Mesendoderm (in vitro differentiated cells): ENCODE measurements at regions not wholly inside any gene's neighbourhood (a gene's known extent, or its start where the extent isn't known, plus 50 kb on each side); places are given as distances from the start of the nearest gene placed in this dataset.
A peak's percentile ranks its signal among the peaks of the same experiment; 100 is the strongest.

ENCODE experiments used
- DNase-seq: peaks from one replicate; pipeline ENCODE4 v3.0.0; 2013
- H2AK5ac ChIP-seq: 2 replicates; pipeline ENCODE4 v1.6.1; 2013; ENCODE audit warnings: low read length, inconsistent platforms
- H2BK120ac ChIP-seq: 2 replicates; pipeline ENCODE4 v1.6.1; 2013; ENCODE audit warnings: low read depth, mild to moderate bottlenecking, low read length, moderate library complexity, mixed read lengths
- H2BK15ac ChIP-seq: replicated peaks from 2 replicates; pipeline ENCODE4 v1.6.1; 2013; ENCODE audit warnings: low read depth, mild to moderate bottlenecking, moderate library complexity
- H2BK5ac ChIP-seq: 2 replicates; pipeline ENCODE4 v1.6.1; 2013; ENCODE audit warnings: low read length, inconsistent platforms
- H3K18ac ChIP-seq: 2 replicates; pipeline ENCODE4 v1.6.1; 2013; ENCODE audit warnings: mild to moderate bottlenecking, low read length, mixed read lengths
- H3K23ac ChIP-seq: one replicate; pipeline ENCODE4 v1.6.1; 2013; ENCODE audit warnings: low read length
- H3K27ac ChIP-seq: 2 replicates; pipeline ENCODE4 v1.5.1; 2013; ENCODE audit warnings: low read depth, mild to moderate bottlenecking, inconsistent platforms, low read length, moderate library complexity
- H3K27me3 ChIP-seq: 2 replicates; pipeline ENCODE4 v1.6.1; 2013; ENCODE audit warnings: low read length, control low read depth, mild to moderate bottlenecking, inconsistent platforms; ENCODE audit not compliant: insufficient read depth, poor library complexity
- H3K36me3 ChIP-seq: 2 replicates; pipeline ENCODE4 v1.6.1; 2013; ENCODE audit warnings: low read length, inconsistent platforms; ENCODE audit not compliant: control insufficient read depth, insufficient read depth
- H3K4ac ChIP-seq: one replicate; pipeline ENCODE4 v1.6.1; 2013; ENCODE audit warnings: low read depth, mild to moderate bottlenecking, low read length, moderate library complexity
- H3K4me1 ChIP-seq: 2 replicates; pipeline ENCODE4 v1.6.1; 2013; ENCODE audit warnings: low read depth, low read length, inconsistent platforms; ENCODE audit not compliant: control insufficient read depth
- H3K4me2 ChIP-seq: 2 replicates; pipeline ENCODE4 v1.6.1; 2013; ENCODE audit warnings: low read length
- H3K4me3 ChIP-seq: 2 replicates; pipeline ENCODE4 v1.5.1; 2013; ENCODE audit warnings: mild to moderate bottlenecking, low read length
- H3K56ac ChIP-seq: one replicate; pipeline ENCODE4 v1.6.1; 2013; ENCODE audit warnings: low read length
- H3K79me1 ChIP-seq: 2 replicates; pipeline ENCODE4 v1.6.1; 2013; ENCODE audit warnings: low read length, inconsistent platforms
- H3K79me2 ChIP-seq: 2 replicates; pipeline ENCODE4 v1.6.1; 2013; ENCODE audit warnings: mild to moderate bottlenecking, low read length; ENCODE audit not compliant: control insufficient read depth, insufficient read depth
- H3K9ac ChIP-seq: 2 replicates; pipeline ENCODE4 v1.6.1; 2013; ENCODE audit warnings: low read length, inconsistent platforms
- H4K5ac ChIP-seq: one replicate; pipeline ENCODE4 v1.6.1; 2013; ENCODE audit warnings: low read length
- H4K8ac ChIP-seq: one replicate; pipeline ENCODE4 v1.6.1; 2013; ENCODE audit warnings: low read depth, mild to moderate bottlenecking, control low read depth, low read length, moderate library complexity
- WGBS: extraction: QIAGEN DNeasy Blood & Tissue Kit; methylation state at CpG from one replicate; pipeline ENCODE4 v1.1.7; 2013; ENCODE audit warnings: low lambda C conversion rate, missing lambda C conversion rate; ENCODE audit not compliant: insufficient coverage; ENCODE audit errors: extremely low coverage; 5-methylcytosine and 5-hydroxymethylcytosine counted together

DNA sequence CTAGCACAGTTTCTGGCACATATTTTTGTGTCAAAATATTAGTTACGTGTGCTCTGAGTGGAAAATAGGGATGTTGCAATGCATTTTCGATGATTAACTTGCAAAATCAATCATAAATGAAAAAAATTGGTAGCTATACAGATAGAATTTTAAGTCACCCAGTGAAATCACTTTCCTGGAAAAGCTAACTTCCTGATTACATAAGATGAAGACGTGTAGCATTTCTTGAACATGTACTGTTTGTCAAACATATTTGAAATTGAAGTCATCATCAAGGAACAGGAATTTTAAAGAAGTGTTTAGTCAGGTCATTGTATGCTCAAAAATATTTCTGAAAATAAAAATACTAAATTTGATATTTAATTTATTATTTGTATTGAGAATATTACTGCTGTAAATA, 977.7 kb downstream of the PLOD2 start:
- Histone ChIP-seq H3K27me3 (no peaks in the 10 kb centered on the region), H3K4ac (no peak overlapping the region), H3K4me2 (no peak overlapping the region), H3K56ac (no peak overlapping the region), H3K4me1 (peaks cover under 1% of the 10 kb centered on the region), H3K18ac (no peak overlapping the region), H3K36me3 (no peaks in the 10 kb centered on the region), H3K79me1 (no peaks in the 10 kb centered on the region), H2BK120ac (no peak overlapping the region), H3K27ac (no peak overlapping the region), H3K4me3 (no peak overlapping the region), H2BK5ac (no peak overlapping the region), H2AK5ac (no peak overlapping the region), H4K8ac (no peak overlapping the region), H2BK15ac (no peak overlapping the region), H3K79me2 (no peaks in the 10 kb centered on the region), H3K23ac (no peak overlapping the region), H3K9ac (no peak overlapping the region), H4K5ac (no peak overlapping the region)
- no peak for DNase-seq
- no CpG with 5 or more reads among the region's 3 CpGs for WGBS

DNA sequence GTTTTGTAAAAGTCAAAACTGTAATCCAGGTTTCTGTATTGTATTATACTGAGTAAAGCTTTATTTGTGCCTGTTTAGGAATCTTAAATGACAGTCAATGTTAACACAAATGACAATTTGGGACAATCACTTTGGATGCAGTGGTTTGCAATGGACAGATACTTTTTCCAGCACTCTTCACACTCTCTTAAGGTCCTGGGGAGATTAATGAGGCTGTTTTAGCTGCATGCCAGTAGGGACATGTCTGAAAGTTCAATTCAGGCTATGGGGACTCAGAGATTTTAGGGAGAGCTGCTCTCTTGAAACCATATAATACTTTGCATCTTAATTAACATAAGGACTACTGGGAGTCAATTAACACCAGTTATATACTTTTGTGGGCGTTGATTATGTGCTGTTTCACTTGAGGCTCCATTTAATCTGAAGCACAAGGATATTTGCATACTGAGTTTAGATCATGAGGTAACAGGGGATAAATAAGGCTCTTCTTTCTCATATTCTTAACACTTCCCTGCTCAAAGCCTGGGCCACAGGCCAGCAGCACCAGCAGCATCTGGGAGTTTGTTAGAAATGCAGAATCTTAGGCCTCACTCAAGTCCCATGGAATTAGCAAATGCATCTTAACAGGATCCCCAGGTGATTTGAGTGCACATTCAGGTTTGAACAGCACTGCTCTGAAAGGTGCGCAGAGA, 972.8 kb downstream of the PLOD2 start:
- Histone ChIP-seq H4K8ac (peak overlapping the region; percentile 28), H3K4me2 (no peak overlapping the region), H2BK15ac (no peak overlapping the region), H3K79me1 (no peaks in the 10 kb centered on the region), H2AK5ac (no peak overlapping the region), H3K79me2 (no peaks in the 10 kb centered on the region), H3K36me3 (no peaks in the 10 kb centered on the region), H2BK5ac (no peak overlapping the region), H3K4me3 (no peak overlapping the region), H3K27me3 (no peaks in the 10 kb centered on the region), H4K5ac (no peak overlapping the region), H3K18ac (no peak overlapping the region), H2BK120ac (peak overlapping the region; percentile 28), H3K23ac (no peak overlapping the region), H3K9ac (no peak overlapping the region), H3K27ac (peak overlapping the region; percentile 36), H3K56ac (no peak overlapping the region), H3K4ac (no peak overlapping the region), H3K4me1 (peaks cover 3% of the 10 kb centered on the region)
- peak; percentile 7 for DNase-seq
- WGBS: no CpG with 5 or more reads among the region's 2 CpGs

DNA sequence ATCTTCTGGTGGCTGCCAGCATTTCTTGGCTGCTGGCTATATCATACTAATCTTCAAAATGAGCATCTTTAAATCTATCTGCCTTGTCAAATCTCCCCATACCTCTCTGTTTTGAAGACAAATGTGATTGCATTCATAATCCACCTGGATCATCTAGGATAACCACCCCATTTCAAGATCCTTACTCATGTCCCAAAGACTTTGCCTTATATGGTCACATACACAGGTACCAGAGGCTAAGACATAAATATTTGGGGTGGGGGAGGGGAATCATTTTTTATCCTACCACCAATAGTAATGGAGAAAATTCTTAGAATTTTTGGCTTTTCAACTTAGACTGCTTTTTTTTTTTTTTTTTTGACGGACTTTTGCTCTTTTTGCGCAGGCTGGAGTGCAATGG, 970.8 kb downstream of the PLOD2 start:
- WGBS: no CpG with 5 or more reads among the region's 2 CpGs
- H3K36me3 ChIP-seq: no peaks in the 10 kb centered on the region
- DNase-seq: no peak

DNA sequence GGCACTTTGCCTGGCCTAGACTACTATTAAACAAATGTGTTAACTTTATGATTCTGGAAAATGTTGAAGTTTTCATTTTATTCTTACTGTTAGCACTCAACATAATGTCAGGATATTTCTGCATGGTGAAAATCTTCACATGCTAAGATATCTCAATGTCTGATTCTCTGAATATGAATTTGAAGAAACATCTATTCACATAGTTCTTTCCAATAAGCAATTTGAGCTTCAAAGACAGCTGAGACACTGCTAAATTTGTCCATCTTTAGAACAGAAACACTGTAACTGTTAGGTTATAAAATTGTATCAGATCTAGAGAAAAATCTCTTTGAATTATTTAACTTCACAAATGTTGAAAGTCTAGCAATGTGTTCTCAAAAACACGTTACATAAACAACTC, 970.2 kb downstream of the PLOD2 start:
- H3K9ac ChIP-seq: no peak overlapping the region
- no peak overlapping the region for H3K4me2 ChIP-seq
- no peak overlapping the region for H3K4ac ChIP-seq
- H2BK120ac ChIP-seq: no peak overlapping the region
- DNase-seq: no peak
- no peaks in the 10 kb centered on the region for H3K27me3 ChIP-seq
- no peak overlapping the region for H3K23ac ChIP-seq
- no peak overlapping the region for H2AK5ac ChIP-seq
- no peak overlapping the region for H3K56ac ChIP-seq
- H3K18ac ChIP-seq: no peak overlapping the region
- no peak overlapping the region for H3K27ac ChIP-seq
- peaks cover 3% of the 10 kb centered on the region for H3K4me1 ChIP-seq
- H3K36me3 ChIP-seq: no peaks in the 10 kb centered on the region
- WGBS: no CpG with 5 or more reads among the region's 1 CpG
- no peaks in the 10 kb centered on the region for H3K79me2 ChIP-seq
- H2BK15ac ChIP-seq: no peak overlapping the region
- H2BK5ac ChIP-seq: no peak overlapping the region
- H4K8ac ChIP-seq: no peak overlapping the region
- H3K4me3 ChIP-seq: no peak overlapping the region
- H4K5ac ChIP-seq: no peak overlapping the region
- no peaks in the 10 kb centered on the region for H3K79me1 ChIP-seq

More for the DNA sequence above, 970.8 kb downstream of the PLOD2 start:
- H3K79me2 ChIP-seq: no peaks in the 10 kb centered on the region
- H2BK120ac ChIP-seq: no peak overlapping the region
- no peaks in the 10 kb centered on the region for H3K27me3 ChIP-seq
- H3K4me3 ChIP-seq: no peak overlapping the region
- peaks cover 3% of the 10 kb centered on the region for H3K4me1 ChIP-seq
- H3K23ac ChIP-seq: no peak overlapping the region
- H2BK5ac ChIP-seq: no peak overlapping the region
- H3K4ac ChIP-seq: no peak overlapping the region
- no peak overlapping the region for H2AK5ac ChIP-seq
- H3K56ac ChIP-seq: no peak overlapping the region
- no peak overlapping the region for H3K27ac ChIP-seq
- H3K79me1 ChIP-seq: no peaks in the 10 kb centered on the region
- H4K5ac ChIP-seq: no peak overlapping the region
- H3K18ac ChIP-seq: no peak overlapping the region
- no peak overlapping the region for H3K9ac ChIP-seq
- no peak overlapping the region for H4K8ac ChIP-seq
- no peak overlapping the region for H2BK15ac ChIP-seq
- H3K4me2 ChIP-seq: no peak overlapping the region

DNA sequence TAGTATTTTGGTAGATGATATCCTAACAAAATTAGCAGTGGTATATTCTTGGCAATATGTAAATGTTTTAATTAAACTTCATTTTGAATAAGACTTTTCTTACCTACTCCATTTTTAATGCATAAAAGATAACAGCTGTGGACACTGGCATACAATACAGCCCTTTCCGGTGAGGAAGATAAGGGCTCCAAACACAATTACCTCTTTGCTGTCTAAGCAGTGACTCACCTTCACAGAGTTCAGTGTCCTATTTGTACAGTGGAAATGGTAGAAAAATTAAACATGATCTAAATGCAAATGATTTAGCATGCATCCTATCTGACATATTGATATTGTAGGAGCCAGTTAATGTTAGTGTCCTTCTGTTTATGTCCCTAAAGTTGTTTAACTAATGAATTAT, 969.4 kb downstream of the PLOD2 start:
- Histone ChIP-seq H3K18ac (no peak overlapping the region), H3K27ac (no peak overlapping the region), H3K27me3 (no peaks in the 10 kb centered on the region), H3K79me1 (no peaks in the 10 kb centered on the region), H3K23ac (no peak overlapping the region), H3K4ac (no peak overlapping the region), H2BK5ac (no peak overlapping the region), H3K9ac (no peak overlapping the region), H3K79me2 (no peaks in the 10 kb centered on the region), H3K4me3 (no peak overlapping the region), H2AK5ac (no peak overlapping the region), H3K36me3 (no peaks in the 10 kb centered on the region), H3K4me2 (no peak overlapping the region), H3K56ac (no peak overlapping the region), H2BK15ac (no peak overlapping the region), H4K8ac (no peak overlapping the region), H4K5ac (no peak overlapping the region), H2BK120ac (no peak overlapping the region), H3K4me1 (peaks cover 3% of the 10 kb centered on the region)
- DNase-seq: no peak
- no CpG with 5 or more reads among the region's 1 CpG for WGBS
